Esophagus squamous epithelium (tissue), 5 donors: ENCODE measurements at regions not wholly inside any gene's neighbourhood (a gene's known extent, or its start where the extent isn't known, plus 50 kb on each side); places are given as distances from the start of the nearest gene placed in this dataset.

Source experiments
- DNase-seq: peaks from one replicate; lab custom pipeline; 2025; lab: John Stamatoyannopoulos, UW
- H3K27ac ChIP-seq, 4 donors: fragments of 200-600 bp; sonication (generic); one replicate each; pipeline ENCODE4 v1.5.1; 2016 to 2019; ENCODE audit warnings: mild to moderate bottlenecking in 1 of 4
- H3K27me3 ChIP-seq, 4 donors: fragments of 200-600 bp; sonication (generic); 1 replicate in 3 of 4; 2 replicates in 1 of 4; pipeline versions ENCODE4 v1.5.1 to v1.6.0; 2017 to 2021; ENCODE audit warnings: antibody characterized with exemption in 1 of 4
- H3K36me3 ChIP-seq, 3 donors: fragments of 200-600 bp; sonication (generic); one replicate each; pipeline ENCODE4 v1.5.1; 2016 to 2019
- H3K4me1 ChIP-seq, 3 donors: fragments of 200-600 bp; sonication (generic); one replicate each; pipeline ENCODE4 v1.5.1; 2017 to 2019
- H3K4me3 ChIP-seq, 4 donors: fragments of 200-600 bp; sonication (generic); 1 replicate in 3 of 4; 2 replicates in 1 of 4; pipeline ENCODE4 v1.5.1; 2016 to 2019; ENCODE audit warnings: mild to moderate bottlenecking in 2 of 4, moderate library complexity in 1 of 4
- H3K9me3 ChIP-seq, 3 donors: fragments of 200-600 bp; sonication (generic); one replicate each; pipeline ENCODE4 v1.5.1; 2016 to 2019
- CTCF ChIP-seq, 6 experiments: fragments of 450-650 bp in 4 of 6; fragments of 200-600 bp in 2 of 6; sonication (generic) in 2 of 6; IDR thresholded peaks; one replicate each; pipeline ENCODE4 v1.5.1; 2016 to 2019; ENCODE audit warnings: antibody characterized with exemption in 6 of 6, mild to moderate bottlenecking in 4 of 6, moderate library complexity in 4 of 6
- POLR2A ChIP-seq, 4 donors: fragments of 450-650 bp; IDR thresholded peaks; one replicate each; pipeline ENCODE4 v1.6.1; 2017; ENCODE audit warnings: antibody characterized with exemption in 4 of 4, mild to moderate bottlenecking in 4 of 4, moderate library complexity in 3 of 4
- WGBS, 2 donors: methylation state at CpG; one replicate each; pipeline ENCODE4 v1.1.5; 2018; 5-methylcytosine and 5-hydroxymethylcytosine counted together
- intact Hi-C: fragments of 100-400 bp; cut with DNase I; formaldehyde crosslinking; loops from one replicate; pipeline ENCODE4 v1.15.0; 2022
- small RNA-seq, 4 donors: library from RNA; depleted of rRNA; stranded (forward); fragments of <200 nt; gene quantifications; one replicate each; pipeline ENCODE3, GENCODE V24; 2016
- donor health status: DM: yes; HTN: yes; CAD: no.

- Histone ChIP-seq H3K27me3 (peaks cover 0 to 6% (median 0%) of the 10 kb centered on the region in 4 donors), H3K27ac (no peak overlapping the region)
These were observed 97.5 kb downstream of the ZNF326 start for GRCh38 chr1:90092441-90092840.

More at GRCh38 chr1:90092441-90092840, 97.5 kb downstream of the ZNF326 start:
- no peaks in the 10 kb centered on the region for H3K4me1 ChIP-seq
- no peak for DNase-seq
- H3K36me3 ChIP-seq, result no peaks in the 10 kb centered on the region
- WGBS, 2 donors, result 61 to 78% methylated on average over 3 of the region's 3 CpGs
- TF ChIP-seq CTCF (IDR thresholded peaks at IDR 0.05) (no peak), POLR2A (IDR thresholded peaks at IDR 0.05) (no peak)
- intact Hi-C loops, result no loop called here
- peaks cover 0 to 7% (median 0%) of the 10 kb centered on the region in 3 donors for H3K9me3 ChIP-seq
- H3K4me3 ChIP-seq, result no peak overlapping the region

Small RNAs in the stretch of these regions (small RNA-seq; reads per million reads assigned to genes)
- 0 reads per million in 4 donors for gene RNU6-695P
